ENCODE measurements at regions not wholly inside any gene's neighbourhood (a gene's known extent, or its start where the extent isn't known, plus 50 kb on each side); places are given as distances from the start of the nearest gene placed in this dataset.

GRCh38 chr5:175388531-175388930, 55.5 kb downstream of the DRD1 start:
- Histone ChIP-seq H3K36me3 (ENCODE audit: control insufficient read depth, insufficient read depth, low read length) (no peaks in the 10 kb centered on the region), H3K4me1 (ENCODE audit: control insufficient read depth, insufficient read depth, low read length) (no peaks in the 10 kb centered on the region), H3K27me3 (ENCODE audit: control insufficient read depth, insufficient read depth, low read length) (no peaks in the 10 kb centered on the region), H3K27ac (ENCODE audit: low read length) (no peak overlapping the region), H3K4me3 (ENCODE audit: low read length) (no peak overlapping the region), H3K9me3 (replicated peaks; ENCODE audit: control insufficient read depth, low read depth, low read length) (no peaks in the 10 kb centered on the region)
- DNase-seq: no peak
- 78% methylated on average over 2 of the region's 5 CpGs for WGBS (ENCODE audit: insufficient coverage)

GRCh38 chr5:175387144-175387543, 56.8 kb downstream of the DRD1 start:
- H3K4me1 ChIP-seq (ENCODE audit: control insufficient read depth, insufficient read depth, low read length): no peaks in the 10 kb centered on the region
- H3K27me3 ChIP-seq (ENCODE audit: control insufficient read depth, insufficient read depth, low read length): no peaks in the 10 kb centered on the region
- H3K9me3 ChIP-seq (replicated peaks; ENCODE audit: control insufficient read depth, low read depth, low read length): no peaks in the 10 kb centered on the region
- no peak for DNase-seq
- H3K27ac ChIP-seq (ENCODE audit: low read length): no peak overlapping the region
- H3K4me3 ChIP-seq (ENCODE audit: low read length): no peak overlapping the region
- WGBS (ENCODE audit: insufficient coverage): 58% methylated on average over 2 of the region's 2 CpGs
- no peaks in the 10 kb centered on the region for H3K36me3 ChIP-seq (ENCODE audit: control insufficient read depth, insufficient read depth, low read length)

- no CpG with 5 or more reads among the region's 2 CpGs for WGBS (ENCODE audit: insufficient coverage)
- Histone ChIP-seq H3K36me3 (ENCODE audit: control insufficient read depth, insufficient read depth, low read length) (no peaks in the 10 kb centered on the region), H3K9me3 (replicated peaks; ENCODE audit: control insufficient read depth, low read depth, low read length) (no peaks in the 10 kb centered on the region), H3K27ac (ENCODE audit: low read length) (no peak overlapping the region), H3K27me3 (ENCODE audit: control insufficient read depth, insufficient read depth, low read length) (no peaks in the 10 kb centered on the region), H3K4me1 (ENCODE audit: control insufficient read depth, insufficient read depth, low read length) (no peaks in the 10 kb centered on the region), H3K4me3 (ENCODE audit: low read length) (no peak overlapping the region)
- no peak for DNase-seq
These were observed 57.5 kb downstream of the DRD1 start for GRCh38 chr5:175386526-175386925.

GRCh38 chr5:175385691-175386362, 58.2 kb downstream of the DRD1 start:
- WGBS (ENCODE audit: insufficient coverage): no CpG with 5 or more reads among the region's 9 CpGs
- H3K27me3 ChIP-seq (ENCODE audit: control insufficient read depth, insufficient read depth, low read length): no peaks in the 10 kb centered on the region
- H3K36me3 ChIP-seq (ENCODE audit: control insufficient read depth, insufficient read depth, low read length): no peaks in the 10 kb centered on the region
- H3K4me3 ChIP-seq (ENCODE audit: low read length): no peak overlapping the region
- no peaks in the 10 kb centered on the region for H3K9me3 ChIP-seq (replicated peaks; ENCODE audit: control insufficient read depth, low read depth, low read length)
- no peak overlapping the region for H3K27ac ChIP-seq (ENCODE audit: low read length)
- no peak for DNase-seq
- H3K4me1 ChIP-seq (ENCODE audit: control insufficient read depth, insufficient read depth, low read length): no peaks in the 10 kb centered on the region

GRCh38 chr5:175384724-175385552, 59.0 kb downstream of the DRD1 start:
- WGBS (ENCODE audit: insufficient coverage): no CpG with 5 or more reads among the region's 2 CpGs
- Histone ChIP-seq H3K9me3 (replicated peaks; ENCODE audit: control insufficient read depth, low read depth, low read length) (no peaks in the 10 kb centered on the region), H3K27me3 (ENCODE audit: control insufficient read depth, insufficient read depth, low read length) (no peaks in the 10 kb centered on the region), H3K4me1 (ENCODE audit: control insufficient read depth, insufficient read depth, low read length) (no peaks in the 10 kb centered on the region), H3K27ac (ENCODE audit: low read length) (no peak overlapping the region), H3K4me3 (ENCODE audit: low read length) (no peak overlapping the region), H3K36me3 (ENCODE audit: control insufficient read depth, insufficient read depth, low read length) (no peaks in the 10 kb centered on the region)
- no peak for DNase-seq

GRCh38 chr5:175383350-175383749, 60.6 kb downstream of the DRD1 start:
- H3K4me1 ChIP-seq (ENCODE audit: control insufficient read depth, insufficient read depth, low read length): no peaks in the 10 kb centered on the region
- 27% methylated on average over 2 of the region's 4 CpGs for WGBS (ENCODE audit: insufficient coverage)
- H3K4me3 ChIP-seq (ENCODE audit: low read length): no peak overlapping the region
- H3K27me3 ChIP-seq (ENCODE audit: control insufficient read depth, insufficient read depth, low read length): no peaks in the 10 kb centered on the region
- no peaks in the 10 kb centered on the region for H3K9me3 ChIP-seq (replicated peaks; ENCODE audit: control insufficient read depth, low read depth, low read length)
- DNase-seq: peak; percentile 24
- no peak overlapping the region for H3K27ac ChIP-seq (ENCODE audit: low read length)
- H3K36me3 ChIP-seq (ENCODE audit: control insufficient read depth, insufficient read depth, low read length): no peaks in the 10 kb centered on the region

GRCh38 chr5:175382171-175382570, 61.8 kb downstream of the DRD1 start:
- H3K27me3 ChIP-seq (ENCODE audit: control insufficient read depth, insufficient read depth, low read length): no peaks in the 10 kb centered on the region
- no peaks in the 10 kb centered on the region for H3K36me3 ChIP-seq (ENCODE audit: control insufficient read depth, insufficient read depth, low read length)
- 50% methylated on average over 1 of the region's 1 CpG for WGBS (ENCODE audit: insufficient coverage)
- no peak overlapping the region for H3K4me3 ChIP-seq (ENCODE audit: low read length)
- H3K4me1 ChIP-seq (ENCODE audit: control insufficient read depth, insufficient read depth, low read length): no peaks in the 10 kb centered on the region
- H3K9me3 ChIP-seq (replicated peaks; ENCODE audit: control insufficient read depth, low read depth, low read length): no peaks in the 10 kb centered on the region
- H3K27ac ChIP-seq (ENCODE audit: low read length): no peak overlapping the region
- DNase-seq: no peak

- Histone ChIP-seq H3K9me3 (replicated peaks; ENCODE audit: control insufficient read depth, low read depth, low read length) (no peaks in the 10 kb centered on the region), H3K36me3 (ENCODE audit: control insufficient read depth, insufficient read depth, low read length) (no peaks in the 10 kb centered on the region), H3K27ac (ENCODE audit: low read length) (no peak overlapping the region), H3K27me3 (ENCODE audit: control insufficient read depth, insufficient read depth, low read length) (no peaks in the 10 kb centered on the region), H3K4me1 (ENCODE audit: control insufficient read depth, insufficient read depth, low read length) (no peaks in the 10 kb centered on the region), H3K4me3 (ENCODE audit: low read length) (no peak overlapping the region)
- DNase-seq: no peak
- WGBS (ENCODE audit: insufficient coverage): 40% methylated on average over 2 of the region's 4 CpGs
These were observed 62.9 kb downstream of the DRD1 start for GRCh38 chr5:175381130-175381529.

- H3K36me3 ChIP-seq (ENCODE audit: control insufficient read depth, insufficient read depth, low read length): no peaks in the 10 kb centered on the region
- no peak for DNase-seq
- WGBS (ENCODE audit: insufficient coverage): no CpG with 5 or more reads among the region's 2 CpGs
- no peak overlapping the region for H3K4me3 ChIP-seq (ENCODE audit: low read length)
- H3K9me3 ChIP-seq (replicated peaks; ENCODE audit: control insufficient read depth, low read depth, low read length): no peaks in the 10 kb centered on the region
- no peaks in the 10 kb centered on the region for H3K27me3 ChIP-seq (ENCODE audit: control insufficient read depth, insufficient read depth, low read length)
- no peaks in the 10 kb centered on the region for H3K4me1 ChIP-seq (ENCODE audit: control insufficient read depth, insufficient read depth, low read length)
- no peak overlapping the region for H3K27ac ChIP-seq (ENCODE audit: low read length)
These were observed 63.3 kb downstream of the DRD1 start for GRCh38 chr5:175380701-175381100.

- no CpG with 5 or more reads among the region's 1 CpG for WGBS (ENCODE audit: insufficient coverage)
- Histone ChIP-seq H3K36me3 (ENCODE audit: control insufficient read depth, insufficient read depth, low read length) (no peaks in the 10 kb centered on the region), H3K27me3 (ENCODE audit: control insufficient read depth, insufficient read depth, low read length) (no peaks in the 10 kb centered on the region), H3K27ac (ENCODE audit: low read length) (no peak overlapping the region), H3K4me3 (ENCODE audit: low read length) (no peak overlapping the region), H3K9me3 (replicated peaks; ENCODE audit: control insufficient read depth, low read depth, low read length) (no peaks in the 10 kb centered on the region), H3K4me1 (ENCODE audit: control insufficient read depth, insufficient read depth, low read length) (no peaks in the 10 kb centered on the region)
- DNase-seq: no peak
These were observed 64.1 kb downstream of the DRD1 start for GRCh38 chr5:175379867-175380266.

Data from muscle of leg (tissue), 3 donors.